NCI-H2107 treated with DMSO at 0.1 percent for 48 hours (cell line): ENCODE measurements at regions not wholly inside any gene's neighbourhood (a gene's known extent, or its start where the extent isn't known, plus 50 kb on each side); places are given as distances from the start of the nearest gene placed in this dataset.
"Not testable (repeated sequence)": the region's sequence is repeated elsewhere in the genome, so short reads cannot be mapped to it uniquely, and the experiment has no call there.

Experiments used
- DNase-seq: peaks from one replicate; lab custom pipeline; 2025; ENCODE audit not compliant: unreplicated experiment; lab: John Stamatoyannopoulos, UW

- no peak for DNase-seq
Measured at GRCh38 chr12:126976579-126976978, 1290.4 kb upstream of the TMEM132C start.

- DNase-seq: not testable (repeated sequence)
Measured at GRCh38 chr12:126979564-126979963, 1287.4 kb upstream of the TMEM132C start.

DNA sequence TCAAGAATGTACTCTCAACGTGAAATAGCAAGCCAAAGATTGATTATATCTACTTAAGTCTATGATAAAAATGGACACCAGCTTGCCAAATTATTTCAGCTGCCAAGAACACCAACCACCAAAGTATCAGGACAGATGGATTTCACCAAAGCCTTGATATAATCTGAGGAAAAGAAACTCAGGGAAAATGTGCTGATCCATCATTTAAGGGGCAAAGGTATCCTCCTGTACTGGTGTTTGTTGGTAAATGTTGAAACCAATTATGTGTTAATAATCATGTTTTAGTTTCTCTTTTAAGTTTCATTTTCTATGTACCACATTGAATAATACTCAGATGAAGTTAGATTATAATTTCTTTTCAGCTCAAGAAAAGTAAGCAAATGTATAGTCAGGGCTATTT lies 1284.3 kb upstream of the TMEM132C start:
- DNase-seq: no peak

DNA sequence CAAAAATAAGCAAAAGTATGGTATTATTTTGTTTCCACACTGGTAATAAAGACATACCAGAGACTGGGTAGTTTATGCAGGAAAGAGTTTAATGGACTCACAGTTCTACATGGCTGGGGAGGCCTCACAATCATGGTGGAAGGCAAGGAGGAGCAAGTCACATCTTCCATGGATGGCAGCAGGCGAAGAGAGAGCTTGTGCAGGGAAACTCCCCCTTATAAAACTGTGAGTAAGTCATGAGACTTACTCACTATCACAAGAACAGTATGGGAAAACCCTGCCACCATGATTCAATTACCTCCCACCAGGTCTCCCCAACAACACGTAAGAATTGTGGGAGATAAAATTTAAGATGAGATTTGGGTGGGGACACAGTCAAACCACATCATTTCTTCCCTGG lies 1283.2 kb upstream of the TMEM132C start:
- not testable (repeated sequence) for DNase-seq

DNA sequence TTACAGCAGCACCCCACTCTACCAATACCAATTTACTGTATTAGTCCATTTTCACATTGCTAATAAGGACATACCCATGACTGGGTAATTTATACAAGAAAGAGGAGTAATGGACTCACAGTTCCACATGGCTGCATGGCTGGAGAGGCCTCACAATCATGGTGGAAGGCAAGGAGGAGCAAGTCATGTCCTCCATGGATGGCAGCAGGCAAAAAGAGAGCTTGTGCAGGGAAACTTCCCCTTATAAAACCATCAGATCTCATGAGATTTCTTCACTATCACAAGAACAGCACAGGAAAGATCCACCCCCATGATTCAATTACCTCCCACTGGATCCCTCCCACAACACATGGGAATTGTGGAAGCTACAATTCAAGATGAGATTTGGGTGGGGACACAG lies 1281.3 kb upstream of the TMEM132C start:
- DNase-seq: not testable (repeated sequence)

DNA sequence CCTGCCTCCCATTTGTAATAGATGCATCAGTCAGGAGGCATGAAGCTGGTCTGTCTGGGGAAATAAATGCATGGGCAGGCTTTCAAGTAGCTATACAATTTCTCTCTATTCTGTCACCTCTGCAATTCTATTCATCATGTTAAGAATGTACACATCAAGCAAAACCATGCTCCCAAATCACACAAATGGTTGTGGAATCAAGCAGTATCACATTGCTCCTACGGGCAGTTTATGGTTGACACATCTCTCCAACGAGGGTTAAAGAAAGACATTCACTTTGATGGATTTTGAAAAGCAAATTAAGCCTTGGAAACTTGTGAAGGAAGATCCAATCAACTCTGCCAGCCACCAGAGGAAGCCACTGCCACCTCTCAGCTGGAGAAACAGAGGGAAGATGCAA lies 1277.4 kb upstream of the TMEM132C start:
- no peak for DNase-seq

GRCh38 chr12:126993898-126994297 lies 1273.1 kb upstream of the TMEM132C start:
- DNase-seq: no peak

DNA sequence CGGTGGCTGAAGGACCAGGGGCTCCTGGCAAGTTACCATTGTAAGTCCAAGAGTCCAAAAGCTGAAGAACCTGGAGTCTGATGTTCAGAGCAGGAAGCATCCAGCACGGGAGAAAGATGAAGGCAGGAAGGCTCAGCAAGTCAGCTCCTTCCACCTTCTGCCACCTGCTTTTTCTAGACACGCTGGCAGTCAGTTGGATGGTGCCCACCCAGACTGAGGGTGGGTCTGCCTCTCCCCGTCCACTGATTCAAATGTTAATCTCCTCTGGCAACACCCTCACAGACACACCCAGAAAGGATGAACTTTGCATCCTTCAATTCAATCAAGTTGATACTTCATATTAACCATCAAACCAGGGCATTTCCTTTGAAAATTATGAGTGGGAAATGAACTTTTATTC lies 1272.4 kb upstream of the TMEM132C start:
- no peak for DNase-seq

- no peak for DNase-seq
Measured at GRCh38 chr12:126998031-126998430, 1268.9 kb upstream of the TMEM132C start.

GRCh38 chr12:126998747-126999285 lies 1268.2 kb upstream of the TMEM132C start:
- no peak for DNase-seq

DNA sequence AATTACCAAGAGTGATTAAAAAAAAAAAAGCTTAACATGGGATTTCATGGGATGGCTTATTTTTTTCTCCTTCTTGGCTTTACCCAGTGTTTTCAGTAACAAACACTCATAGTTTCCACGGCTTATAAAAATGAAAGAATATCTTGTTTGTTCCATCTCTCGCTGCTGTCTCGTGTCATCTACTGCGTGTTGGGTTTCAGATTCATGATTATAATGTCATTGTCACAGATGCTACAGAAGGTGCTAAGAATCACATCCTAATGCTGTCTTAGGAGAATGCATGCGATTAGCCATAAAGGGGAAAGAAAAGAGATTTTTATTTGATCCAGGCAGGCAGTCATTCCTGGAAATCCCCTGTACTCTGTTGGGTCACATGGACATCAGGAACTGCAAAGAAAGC lies 1267.6 kb upstream of the TMEM132C start:
- no peak for DNase-seq

DNA sequence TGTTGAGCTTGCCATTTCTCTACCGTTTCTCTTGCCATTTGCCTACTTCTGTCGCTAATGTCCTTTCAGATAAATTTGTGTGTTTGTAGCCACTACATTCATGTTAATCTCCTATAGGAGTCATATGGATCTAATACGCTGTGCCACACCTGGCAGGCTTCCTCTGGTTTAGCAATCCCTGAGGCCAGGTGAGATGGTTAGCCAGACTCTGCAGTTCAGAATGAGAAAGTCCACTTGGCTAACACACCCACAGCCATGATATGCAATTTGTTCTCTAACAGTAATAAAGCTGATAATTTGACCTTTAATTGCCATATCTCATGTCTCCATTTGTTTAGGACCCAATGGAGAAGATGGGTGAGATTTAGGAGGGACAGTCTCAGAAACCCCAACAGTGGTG lies 1261.6 kb upstream of the TMEM132C start:
- no peak for DNase-seq

GRCh38 chr12:127006972-127007371 lies 1260.0 kb upstream of the TMEM132C start:
- DNase-seq: no peak

DNA sequence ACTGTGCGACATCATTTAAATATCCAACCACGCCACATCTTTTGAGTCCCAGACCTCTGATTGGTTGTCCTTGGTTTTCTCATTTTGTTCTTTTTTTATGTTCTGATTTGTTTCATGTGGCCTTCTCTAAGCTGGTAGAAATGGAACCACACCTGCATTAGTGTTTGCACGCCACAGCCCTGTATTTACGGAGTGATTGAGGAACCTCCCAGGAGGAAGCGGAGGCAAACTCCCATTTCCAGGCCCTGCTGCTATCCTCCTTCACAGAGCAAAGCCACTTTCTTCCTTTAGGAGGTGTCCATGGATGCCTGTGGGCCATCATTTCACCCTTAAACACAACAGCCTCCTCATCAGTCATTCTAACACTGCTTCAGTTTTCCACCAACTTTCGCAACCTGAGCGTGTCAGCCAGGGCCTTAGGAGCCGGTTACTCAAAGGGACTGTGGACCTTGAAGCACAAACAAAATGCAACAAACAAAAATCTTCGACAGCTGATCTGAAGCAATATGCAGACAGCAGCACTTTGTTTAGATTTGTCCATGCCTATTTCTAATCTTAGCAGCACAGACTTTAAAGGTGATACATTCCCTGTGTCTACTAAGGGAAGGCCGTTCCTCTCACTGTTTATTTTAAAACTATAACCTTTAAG lies 1258.1 kb upstream of the TMEM132C start:
- DNase-seq: no peak

DNA sequence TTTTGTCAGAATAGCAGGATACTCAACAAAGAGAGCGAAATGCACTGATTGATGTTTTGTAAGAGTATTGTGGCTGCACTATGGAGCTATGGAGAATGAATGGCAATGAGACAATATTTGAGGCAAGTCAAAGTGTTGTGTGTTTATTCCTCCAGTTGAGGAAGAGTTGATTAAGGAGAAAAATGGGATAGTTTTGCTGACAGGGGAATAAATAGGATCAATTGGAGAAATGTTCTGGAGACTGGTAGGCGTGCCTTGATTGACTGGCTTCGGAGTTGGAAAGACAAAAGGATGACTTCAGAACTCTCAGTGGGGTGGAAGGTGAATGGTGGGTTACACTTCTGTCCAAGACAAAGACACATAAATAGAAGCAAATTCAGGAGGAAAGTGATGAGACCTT lies 1254.9 kb upstream of the TMEM132C start:
- DNase-seq: no peak

- DNase-seq: no peak
Measured at GRCh38 chr12:127013197-127013596, 1253.8 kb upstream of the TMEM132C start.

DNA sequence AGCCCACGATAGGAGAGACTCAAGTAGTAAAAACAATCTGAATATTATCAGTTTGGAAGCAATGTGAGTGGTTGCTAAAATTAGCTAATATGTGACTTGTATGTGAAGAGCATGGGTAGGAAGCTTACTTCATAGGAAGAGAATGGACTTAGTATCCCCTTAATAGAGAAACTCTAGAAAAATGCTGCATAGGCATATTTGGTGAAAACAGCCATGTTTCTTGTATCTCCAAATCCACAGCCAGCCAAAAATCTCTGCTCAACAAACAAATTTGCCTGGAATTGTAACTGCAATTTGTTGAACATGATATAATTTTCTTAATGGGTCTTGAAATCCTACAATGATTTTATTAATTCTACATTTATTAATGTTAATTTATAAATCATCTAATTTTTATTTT lies 1252.9 kb upstream of the TMEM132C start:
- DNase-seq: no peak

DNA sequence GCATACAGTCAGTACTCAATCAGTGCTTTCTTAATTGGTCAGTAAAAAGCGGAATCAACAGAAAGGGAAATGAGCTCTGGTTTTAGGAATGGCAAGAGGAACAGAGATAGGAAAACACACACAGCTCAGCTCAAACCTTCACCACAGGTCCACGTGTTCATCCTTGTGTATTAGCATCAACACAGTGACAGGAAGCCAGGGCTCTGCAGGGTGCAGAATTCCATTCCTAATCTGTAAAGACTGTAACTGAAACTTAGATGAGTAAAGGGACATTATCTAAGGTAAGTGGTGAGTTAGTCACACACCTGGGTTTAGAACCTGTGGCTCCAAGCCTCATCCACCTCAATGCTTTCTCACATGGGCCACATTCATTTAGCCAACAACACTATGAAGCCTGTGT lies 1242.2 kb upstream of the TMEM132C start:
- no peak for DNase-seq

- DNase-seq: no peak
Measured at GRCh38 chr12:127025545-127025944, 1241.4 kb upstream of the TMEM132C start.

DNA sequence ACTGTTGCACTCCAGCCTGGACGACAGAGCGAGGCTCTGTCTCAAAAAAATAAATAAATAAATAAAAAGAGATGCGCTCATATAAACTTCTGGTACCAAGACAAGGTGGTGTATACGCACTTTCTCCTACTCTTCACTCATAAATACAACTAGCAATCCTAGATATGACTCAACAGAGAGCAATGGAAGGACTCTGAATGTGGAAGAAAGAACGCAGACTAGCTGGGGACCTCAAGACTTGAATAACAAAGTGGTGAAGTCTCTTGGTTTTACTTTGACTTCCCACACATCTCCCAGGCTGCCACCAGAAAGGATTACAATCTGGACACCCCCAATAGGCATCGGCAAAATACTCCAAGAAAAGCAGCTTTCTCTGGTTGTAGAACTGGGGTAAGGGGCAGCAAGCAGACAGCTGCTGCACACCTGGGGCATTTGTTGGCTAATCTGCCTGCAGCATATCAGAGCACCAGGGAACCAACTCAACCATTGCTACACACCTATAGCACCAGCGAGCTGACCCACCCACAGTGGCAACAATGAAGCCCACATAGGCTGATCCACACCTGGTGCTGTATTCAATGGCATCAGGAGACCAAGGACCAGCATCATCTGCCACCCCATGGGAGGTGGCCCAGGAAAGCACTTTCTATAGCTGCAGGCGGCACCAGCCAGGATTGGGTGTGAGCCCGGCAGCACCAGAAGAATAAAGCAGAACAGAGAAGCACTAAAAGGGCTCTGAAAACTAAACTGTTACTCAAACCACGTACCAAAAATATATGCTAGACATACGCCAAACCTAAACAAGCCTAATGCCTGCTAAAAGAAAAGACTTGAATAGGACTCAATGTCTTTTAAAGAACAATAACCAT lies 1231.7 kb upstream of the TMEM132C start:
- DNase-seq: no peak

- no peak for DNase-seq
Measured at GRCh38 chr12:127038152-127038551, 1228.8 kb upstream of the TMEM132C start.

- no peak for DNase-seq
Measured at GRCh38 chr12:127038761-127039160, 1228.2 kb upstream of the TMEM132C start.
